ENCODE measurements at regions not wholly inside any gene's neighbourhood (a gene's known extent, or its start where the extent isn't known, plus 50 kb on each side); places are given as distances from the start of the nearest gene placed in this dataset.

GRCh38 chr4:4680758-4681157 lies 138.9 kb upstream of the STX18 start:
- TF ChIP-seq, protein P1, sequence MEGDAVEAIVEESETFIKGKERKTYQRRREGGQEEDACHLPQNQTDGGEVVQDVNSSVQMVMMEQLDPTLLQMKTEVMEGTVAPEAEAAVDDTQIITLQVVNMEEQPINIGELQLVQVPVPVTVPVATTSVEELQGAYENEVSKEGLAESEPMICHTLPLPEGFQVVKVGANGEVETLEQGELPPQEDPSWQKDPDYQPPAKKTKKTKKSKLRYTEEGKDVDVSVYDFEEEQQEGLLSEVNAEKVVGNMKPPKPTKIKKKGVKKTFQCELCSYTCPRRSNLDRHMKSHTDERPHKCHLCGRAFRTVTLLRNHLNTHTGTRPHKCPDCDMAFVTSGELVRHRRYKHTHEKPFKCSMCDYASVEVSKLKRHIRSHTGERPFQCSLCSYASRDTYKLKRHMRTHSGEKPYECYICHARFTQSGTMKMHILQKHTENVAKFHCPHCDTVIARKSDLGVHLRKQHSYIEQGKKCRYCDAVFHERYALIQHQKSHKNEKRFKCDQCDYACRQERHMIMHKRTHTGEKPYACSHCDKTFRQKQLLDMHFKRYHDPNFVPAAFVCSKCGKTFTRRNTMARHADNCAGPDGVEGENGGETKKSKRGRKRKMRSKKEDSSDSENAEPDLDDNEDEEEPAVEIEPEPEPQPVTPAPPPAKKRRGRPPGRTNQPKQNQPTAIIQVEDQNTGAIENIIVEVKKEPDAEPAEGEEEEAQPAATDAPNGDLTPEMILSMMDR (IDR thresholded peaks at IDR 0.05) = no peak
- TF ChIP-seq POLR2A (IDR thresholded peaks at IDR 0.05) = no peak

All from vagina (tissue), 2 donors.